Esophagus squamous epithelium (tissue), 5 donors: ENCODE measurements at regions not wholly inside any gene's neighbourhood (a gene's known extent, or its start where the extent isn't known, plus 50 kb on each side); places are given as distances from the start of the nearest gene placed in this dataset.

Source experiments
- DNase-seq: peaks from one replicate; lab custom pipeline; 2025; lab: John Stamatoyannopoulos, UW
- H3K27ac ChIP-seq, 4 donors: fragments of 200-600 bp; sonication (generic); one replicate each; pipeline ENCODE4 v1.5.1; 2016 to 2019; ENCODE audit warnings: mild to moderate bottlenecking in 1 of 4
- H3K27me3 ChIP-seq, 4 donors: fragments of 200-600 bp; sonication (generic); 1 replicate in 3 of 4; 2 replicates in 1 of 4; pipeline versions ENCODE4 v1.5.1 to v1.6.0; 2017 to 2021; ENCODE audit warnings: antibody characterized with exemption in 1 of 4
- H3K36me3 ChIP-seq, 3 donors: fragments of 200-600 bp; sonication (generic); one replicate each; pipeline ENCODE4 v1.5.1; 2016 to 2019
- H3K4me1 ChIP-seq, 3 donors: fragments of 200-600 bp; sonication (generic); one replicate each; pipeline ENCODE4 v1.5.1; 2017 to 2019
- H3K4me3 ChIP-seq, 4 donors: fragments of 200-600 bp; sonication (generic); 1 replicate in 3 of 4; 2 replicates in 1 of 4; pipeline ENCODE4 v1.5.1; 2016 to 2019; ENCODE audit warnings: mild to moderate bottlenecking in 2 of 4, moderate library complexity in 1 of 4
- H3K9me3 ChIP-seq, 3 donors: fragments of 200-600 bp; sonication (generic); one replicate each; pipeline ENCODE4 v1.5.1; 2016 to 2019
- CTCF ChIP-seq, 6 experiments: fragments of 450-650 bp in 4 of 6; fragments of 200-600 bp in 2 of 6; sonication (generic) in 2 of 6; IDR thresholded peaks; one replicate each; pipeline ENCODE4 v1.5.1; 2016 to 2019; ENCODE audit warnings: antibody characterized with exemption in 6 of 6, mild to moderate bottlenecking in 4 of 6, moderate library complexity in 4 of 6
- POLR2A ChIP-seq, 4 donors: fragments of 450-650 bp; IDR thresholded peaks; one replicate each; pipeline ENCODE4 v1.6.1; 2017; ENCODE audit warnings: antibody characterized with exemption in 4 of 4, mild to moderate bottlenecking in 4 of 4, moderate library complexity in 3 of 4
- WGBS, 2 donors: methylation state at CpG; one replicate each; pipeline ENCODE4 v1.1.5; 2018; 5-methylcytosine and 5-hydroxymethylcytosine counted together
- intact Hi-C: fragments of 100-400 bp; cut with DNase I; formaldehyde crosslinking; loops from one replicate; pipeline ENCODE4 v1.15.0; 2022
- donor health status: DM: yes; HTN: yes; CAD: no.

GRCh38 chr9:116048081-116048480, 105.5 kb upstream of the PAPPA start:
- intact Hi-C loops: no loop called here
- H3K9me3 ChIP-seq: no peaks in the 10 kb centered on the region
- no peaks in the 10 kb centered on the region for H3K27me3 ChIP-seq
- WGBS, 2 donors: 56 to 59% methylated on average over 2 of the region's 2 CpGs
- no peaks in the 10 kb centered on the region for H3K36me3 ChIP-seq
- no peak overlapping the region for H3K27ac ChIP-seq
- DNase-seq: no peak
- TF ChIP-seq CTCF (IDR thresholded peaks at IDR 0.05): no peak
- no peak for TF ChIP-seq POLR2A (IDR thresholded peaks at IDR 0.05)
- no peaks in the 10 kb centered on the region for H3K4me1 ChIP-seq
- no peak overlapping the region for H3K4me3 ChIP-seq

GRCh38 chr9:116049456-116049855, 104.1 kb upstream of the PAPPA start:
- Histone ChIP-seq H3K27ac (no peak overlapping the region), H3K27me3 (no peaks in the 10 kb centered on the region), H3K4me3 (no peak overlapping the region), H3K9me3 (no peaks in the 10 kb centered on the region), H3K36me3 (no peaks in the 10 kb centered on the region), H3K4me1 (no peaks in the 10 kb centered on the region)
- DNase-seq: no peak
- no peak for TF ChIP-seq CTCF (IDR thresholded peaks at IDR 0.05)
- no peak for TF ChIP-seq POLR2A (IDR thresholded peaks at IDR 0.05)
- WGBS, 2 donors: 76 to 84% methylated on average over 4 of the region's 4 CpGs
- intact Hi-C loops: no loop called here

- TF ChIP-seq POLR2A (IDR thresholded peaks at IDR 0.05): no peak
- no peak for TF ChIP-seq CTCF (IDR thresholded peaks at IDR 0.05)
- Histone ChIP-seq H3K36me3 (no peaks in the 10 kb centered on the region), H3K4me3 (no peak overlapping the region), H3K27me3 (no peaks in the 10 kb centered on the region), H3K9me3 (no peaks in the 10 kb centered on the region), H3K4me1 (no peaks in the 10 kb centered on the region), H3K27ac (no peak overlapping the region)
- 95 to 96% methylated on average over 2 of the region's 2 CpGs for WGBS, 2 donors
- intact Hi-C loops: no loop called here
- DNase-seq: no peak
Measured at GRCh38 chr9:116051528-116051927, 102.1 kb upstream of the PAPPA start.

- intact Hi-C loops: no loop called here
- H3K4me1 ChIP-seq: no peaks in the 10 kb centered on the region
- H3K27me3 ChIP-seq: no peaks in the 10 kb centered on the region
- TF ChIP-seq CTCF (IDR thresholded peaks at IDR 0.05) (no peak), POLR2A (IDR thresholded peaks at IDR 0.05) (no peak)
- H3K27ac ChIP-seq: no peak overlapping the region
- no peak for DNase-seq
- no peak overlapping the region for H3K4me3 ChIP-seq
- WGBS, 2 donors: 65 to 71% methylated on average over 3 of the region's 3 CpGs
- no peaks in the 10 kb centered on the region for H3K36me3 ChIP-seq
- H3K9me3 ChIP-seq: no peaks in the 10 kb centered on the region
Measured at GRCh38 chr9:116055536-116055935, 98.1 kb upstream of the PAPPA start.

GRCh38 chr9:116057371-116057770, 96.2 kb upstream of the PAPPA start:
- H3K27ac ChIP-seq: no peak overlapping the region
- no peak for DNase-seq
- H3K4me3 ChIP-seq: no peak overlapping the region
- no peaks in the 10 kb centered on the region for H3K36me3 ChIP-seq
- H3K4me1 ChIP-seq: no peaks in the 10 kb centered on the region
- no peaks in the 10 kb centered on the region for H3K9me3 ChIP-seq
- TF ChIP-seq CTCF (IDR thresholded peaks at IDR 0.05): no peak
- TF ChIP-seq POLR2A (IDR thresholded peaks at IDR 0.05): no peak
- 68 to 73% methylated on average over 5 of the region's 5 CpGs for WGBS, 2 donors
- intact Hi-C loops: no loop called here
- no peaks in the 10 kb centered on the region for H3K27me3 ChIP-seq
